NCI-H2029 treated with DMSO at 0.1 percent for 48 hours (cell line): ENCODE measurements at regions not wholly inside any gene's neighbourhood (a gene's known extent, or its start where the extent isn't known, plus 50 kb on each side); places are given as distances from the start of the nearest gene placed in this dataset.
A peak's percentile ranks its signal among the peaks of the same experiment; 100 is the strongest.
"Not testable (repeated sequence)": the region's sequence is repeated elsewhere in the genome, so short reads cannot be mapped to it uniquely, and the experiment has no call there.

ENCODE experiments used
- DNase-seq: peaks from one replicate; lab custom pipeline; 2025; lab: John Stamatoyannopoulos, UW

GRCh38 chr3:191963182-191963581, 502.2 kb downstream of the PYDC2 start:
- DNase-seq: no peak

DNA sequence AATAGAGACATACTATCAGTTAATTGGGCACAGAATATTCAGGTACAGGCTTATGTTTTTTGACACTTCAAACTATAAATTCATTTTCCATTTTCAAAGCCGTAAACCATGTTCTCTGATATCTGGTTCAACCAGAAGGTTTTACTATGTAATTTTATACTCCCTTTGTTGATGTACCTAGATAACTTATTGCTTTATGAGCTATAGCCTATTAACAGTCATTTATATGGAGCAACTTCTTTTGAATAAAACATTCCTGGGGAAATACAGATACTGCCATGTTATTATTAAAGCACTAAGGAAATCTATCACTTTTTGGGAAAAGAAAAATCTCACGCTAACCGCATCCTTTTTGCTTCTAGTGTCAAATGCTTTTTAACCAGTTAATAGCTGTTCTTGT, 505.6 kb downstream of the PYDC2 start:
- no peak for DNase-seq

- no peak for DNase-seq
Observed at GRCh38 chr3:191968299-191968698, 507.3 kb downstream of the PYDC2 start.

- no peak for DNase-seq
Observed at GRCh38 chr3:191972714-191973398, 511.9 kb downstream of the PYDC2 start.

- DNase-seq: no peak
Observed at GRCh38 chr3:191973820-191974219, 512.9 kb downstream of the PYDC2 start.

DNA sequence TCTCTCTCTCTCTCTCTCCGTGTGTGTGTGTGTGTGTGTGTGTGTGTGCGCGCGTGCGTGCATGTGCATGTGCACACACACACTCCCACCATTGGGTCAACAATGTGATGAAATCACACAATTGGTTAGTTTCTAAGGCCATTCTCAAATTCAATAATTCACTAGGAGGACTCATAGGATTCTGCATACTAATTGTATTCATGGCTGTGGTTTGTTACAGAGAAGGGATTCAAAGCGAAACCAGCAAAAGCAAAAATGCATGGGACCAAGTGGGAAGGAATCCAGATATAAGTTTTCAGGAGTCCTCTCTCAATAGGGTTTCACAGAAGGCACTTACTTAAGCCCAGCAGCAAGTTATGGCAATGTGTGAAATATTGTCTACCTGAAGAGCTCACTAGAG, 515.0 kb downstream of the PYDC2 start:
- no peak for DNase-seq

GRCh38 chr3:191980443-191980842, 519.5 kb downstream of the PYDC2 start:
- DNase-seq: no peak

- no peak for DNase-seq
Observed at GRCh38 chr3:191982481-191982880, 521.5 kb downstream of the PYDC2 start.

- DNase-seq: no peak
Observed at GRCh38 chr3:191985691-191986090, 524.7 kb downstream of the PYDC2 start.

DNA sequence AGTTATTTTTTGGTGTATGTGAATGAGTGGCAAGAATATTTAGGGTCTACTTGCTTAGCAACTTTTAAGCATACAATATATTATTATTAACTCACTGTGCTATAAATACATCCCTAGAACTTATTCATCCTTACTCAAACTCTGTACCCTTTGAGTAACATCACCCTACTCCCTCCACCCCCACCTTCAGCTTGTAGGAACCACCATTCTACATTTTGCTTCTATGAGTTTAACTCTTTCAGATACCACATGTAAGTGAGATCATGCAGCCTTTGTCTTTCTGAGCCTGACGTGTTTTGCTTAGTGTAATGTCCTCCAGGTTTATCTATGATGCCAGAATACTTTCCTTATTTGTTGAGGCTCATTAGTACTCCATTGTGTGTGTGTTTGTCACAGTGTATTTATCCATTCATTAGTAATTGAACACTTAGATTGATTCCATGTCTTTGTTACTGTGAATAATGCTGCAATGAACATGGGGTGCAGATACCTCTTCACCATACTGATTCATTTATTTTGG, 526.9 kb downstream of the PYDC2 start:
- no peak for DNase-seq

DNA sequence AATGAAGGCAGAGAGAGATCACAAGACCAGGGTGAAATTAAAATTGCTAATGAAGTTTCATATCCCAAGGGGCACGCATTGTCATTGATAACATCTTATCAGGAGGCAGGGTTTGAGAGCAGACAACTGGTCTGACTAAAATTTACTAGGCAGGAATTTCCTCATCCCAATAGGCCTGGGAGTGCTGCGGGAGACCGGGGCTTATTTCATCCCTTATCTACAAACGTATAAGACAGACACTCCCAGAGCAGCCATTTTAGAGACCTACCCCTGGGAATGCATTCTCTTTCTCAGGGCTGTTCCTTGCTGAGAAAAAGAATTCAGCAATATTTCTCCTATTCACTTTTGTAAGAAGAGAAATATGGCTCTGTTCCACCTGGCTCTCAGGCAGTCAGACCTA, 533.0 kb downstream of the PYDC2 start:
- DNase-seq: not testable (repeated sequence)

DNA sequence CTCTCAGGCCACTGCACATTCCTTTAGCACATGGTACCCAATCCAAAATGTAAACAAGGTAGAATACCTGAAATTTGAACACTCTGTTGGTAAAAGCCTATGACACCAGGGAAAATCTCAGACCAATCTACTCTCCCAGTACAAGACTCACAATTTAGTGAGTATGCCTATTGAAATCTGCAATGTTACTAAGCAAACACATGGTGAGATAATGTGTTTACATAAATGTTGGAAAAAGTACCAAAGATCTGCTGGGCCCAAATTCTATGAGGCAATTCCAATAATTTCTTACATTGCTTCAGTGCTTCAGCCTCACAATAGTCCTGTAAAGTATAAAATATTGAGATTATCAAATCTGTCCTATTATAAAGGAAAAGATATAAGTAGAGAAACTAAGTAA, 536.1 kb downstream of the PYDC2 start:
- DNase-seq: no peak

DNA sequence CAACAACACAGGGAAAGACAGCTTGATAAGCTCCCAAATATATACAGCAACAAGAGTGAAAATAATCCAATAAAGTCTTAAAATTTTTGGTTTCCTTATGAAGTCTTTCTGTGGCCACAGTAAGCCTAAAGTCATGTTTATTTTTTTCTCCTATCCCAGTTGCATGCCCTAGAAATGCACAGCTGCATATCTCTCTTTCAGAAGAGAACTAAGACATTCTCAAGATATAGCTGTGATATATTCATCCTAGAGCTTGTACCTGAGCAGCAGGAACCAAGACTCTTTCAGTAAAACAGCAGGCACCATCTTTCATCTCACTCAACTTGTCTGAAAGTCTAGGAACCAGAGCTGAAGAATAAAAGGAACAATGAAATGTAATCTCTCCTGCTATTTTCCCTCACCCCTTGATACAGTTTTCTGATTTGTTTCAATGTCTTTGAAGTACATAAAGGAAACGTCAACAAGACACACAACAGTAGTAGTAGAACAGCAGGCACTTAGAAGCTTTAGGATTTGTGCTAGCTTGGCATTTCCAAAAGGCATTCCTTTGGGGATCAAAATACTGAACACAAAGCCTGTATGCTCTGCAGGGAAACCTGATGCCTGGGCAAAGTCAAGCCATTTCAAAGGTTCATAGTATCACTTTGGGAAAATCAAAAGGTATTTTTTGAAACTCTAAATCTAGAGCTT, 536.8 kb downstream of the PYDC2 start:
- no peak for DNase-seq

GRCh38 chr3:192001218-192001617, 540.3 kb downstream of the PYDC2 start:
- DNase-seq: no peak

DNA sequence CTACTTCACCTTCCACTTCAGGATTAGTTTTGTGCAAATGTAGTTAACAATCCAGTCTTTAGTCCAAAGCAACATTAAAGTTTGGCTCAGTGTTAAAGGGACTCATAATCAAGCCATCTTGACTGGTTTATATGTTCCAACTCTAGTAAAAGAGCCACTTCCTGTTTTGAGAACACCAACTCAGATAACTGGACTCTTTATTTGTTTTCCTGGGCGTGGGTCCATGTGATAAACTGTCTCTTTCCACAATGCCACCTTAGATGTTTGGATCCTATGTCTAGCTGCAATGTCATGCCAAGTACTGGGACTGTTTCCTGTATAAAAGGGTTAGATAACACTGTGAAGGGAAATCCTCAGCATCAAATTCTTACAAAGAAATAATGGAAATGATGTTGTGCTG, 545.0 kb downstream of the PYDC2 start:
- peak; percentile 58 for DNase-seq

- DNase-seq: no peak
Observed at GRCh38 chr3:192009903-192010302, 548.9 kb downstream of the PYDC2 start.

DNA sequence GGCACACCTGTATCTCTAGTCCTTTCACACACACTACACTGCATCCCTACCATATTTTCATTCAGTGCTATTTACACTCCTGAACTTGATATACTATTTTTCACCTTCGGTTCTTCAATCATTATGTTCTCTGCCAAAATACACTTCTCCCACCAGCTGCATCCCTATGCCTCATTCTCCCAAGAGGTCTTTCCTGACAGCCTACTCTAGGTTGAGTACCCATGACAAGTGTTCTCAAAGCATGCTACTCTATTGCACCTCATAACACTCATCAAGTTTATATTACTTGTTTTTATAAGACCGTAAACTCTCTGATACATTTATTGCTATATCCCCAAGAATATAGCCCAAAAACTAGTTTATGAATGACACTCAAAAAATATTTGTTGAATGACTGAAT, 549.5 kb downstream of the PYDC2 start:
- DNase-seq: peak; percentile 75

- DNase-seq: no peak
Observed at GRCh38 chr3:192011137-192011536, 550.2 kb downstream of the PYDC2 start.

- DNase-seq: no peak
Observed at GRCh38 chr3:192013110-192013509, 552.1 kb downstream of the PYDC2 start.

- DNase-seq: no peak
Observed at GRCh38 chr3:192022412-192022811, 561.4 kb downstream of the PYDC2 start.

DNA sequence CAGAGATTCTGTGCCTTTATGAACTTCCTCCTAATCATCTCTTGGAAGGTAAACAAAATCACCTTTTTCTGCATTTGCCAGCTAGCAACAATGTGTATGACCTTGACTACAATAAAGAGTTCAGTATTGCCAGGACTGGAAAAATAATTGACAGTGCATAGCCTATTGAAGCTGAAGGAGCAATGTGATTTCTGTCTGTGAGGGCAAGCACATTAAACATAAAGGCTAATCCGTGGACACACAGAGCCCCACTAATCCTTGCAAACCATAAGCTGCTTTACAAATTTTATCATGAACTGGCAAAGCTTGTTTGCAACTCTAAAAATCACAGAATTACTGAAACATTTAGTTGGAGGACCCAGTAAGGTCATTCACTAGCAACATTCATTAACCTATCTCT, 563.8 kb downstream of the PYDC2 start:
- DNase-seq: no peak

GRCh38 chr3:192026661-192027060, 565.7 kb downstream of the PYDC2 start:
- DNase-seq: no peak

GRCh38 chr3:192031941-192032340, 571.0 kb downstream of the PYDC2 start:
- no peak for DNase-seq

- DNase-seq: no peak
Observed at GRCh38 chr3:192033246-192033645, 572.3 kb downstream of the PYDC2 start.
